SIG-M5 treated with dmso at 0.1 percent for 504 hours (cell line): ENCODE measurements at regions not wholly inside any gene's neighbourhood (a gene's known extent, or its start where the extent isn't known, plus 50 kb on each side); places are given as distances from the start of the nearest gene placed in this dataset.
"Not testable (repeated sequence)": the region's sequence is repeated elsewhere in the genome, so short reads cannot be mapped to it uniquely, and the experiment has no call there.

Experiments
- DNase-seq: peaks from one replicate; lab custom pipeline; 2025; ENCODE audit not compliant: unreplicated experiment; lab: John Stamatoyannopoulos, UW

DNA sequence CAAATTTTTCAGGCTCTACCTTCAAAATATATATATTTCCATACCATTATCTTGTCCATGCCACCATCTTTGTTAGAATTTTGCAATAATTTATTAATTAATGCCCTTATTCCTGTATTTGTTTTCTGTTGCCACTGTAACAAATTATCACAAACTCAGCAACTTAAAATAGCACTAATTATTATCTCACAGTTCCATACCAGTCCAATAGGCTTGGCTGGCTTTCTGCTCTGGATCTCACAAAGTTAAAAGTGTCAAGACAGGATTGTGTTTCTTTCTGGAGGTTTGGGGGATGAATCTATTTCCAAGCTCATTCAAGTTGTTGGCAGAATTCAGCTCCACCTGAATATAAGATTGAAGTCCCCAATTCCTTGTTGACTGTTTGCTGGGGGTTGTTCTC, 58.6 kb upstream of the SLC38A4 start:
- DNase-seq, result no peak

DNA sequence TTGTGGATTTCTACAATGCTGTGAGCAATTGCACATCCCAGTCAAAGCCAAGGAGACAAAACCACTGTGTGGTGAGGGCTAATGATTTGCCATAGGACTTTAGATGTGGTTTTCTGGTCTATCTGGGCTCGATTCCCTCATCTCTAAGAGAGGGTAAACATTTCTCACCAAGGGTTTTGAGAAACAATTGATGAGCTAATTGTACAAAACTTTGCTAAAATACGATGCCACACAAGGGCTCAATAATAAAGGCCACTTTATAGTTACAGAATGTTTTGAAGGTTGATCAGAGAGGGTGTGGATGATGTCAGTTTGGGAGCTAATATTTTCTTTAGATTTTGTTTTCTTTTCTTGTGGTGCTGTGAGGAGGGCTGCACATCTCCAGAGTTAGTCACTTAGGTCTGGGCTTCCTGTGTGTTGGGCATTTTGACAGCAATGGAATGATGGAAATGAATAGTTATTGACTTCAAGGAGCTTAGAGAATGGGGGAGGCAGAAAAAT, 60.8 kb upstream of the SLC38A4 start:
- no peak for DNase-seq

- no peak for DNase-seq
Measured at GRCh38 chr12:46887870-46888269, 62.1 kb upstream of the SLC38A4 start.

DNA sequence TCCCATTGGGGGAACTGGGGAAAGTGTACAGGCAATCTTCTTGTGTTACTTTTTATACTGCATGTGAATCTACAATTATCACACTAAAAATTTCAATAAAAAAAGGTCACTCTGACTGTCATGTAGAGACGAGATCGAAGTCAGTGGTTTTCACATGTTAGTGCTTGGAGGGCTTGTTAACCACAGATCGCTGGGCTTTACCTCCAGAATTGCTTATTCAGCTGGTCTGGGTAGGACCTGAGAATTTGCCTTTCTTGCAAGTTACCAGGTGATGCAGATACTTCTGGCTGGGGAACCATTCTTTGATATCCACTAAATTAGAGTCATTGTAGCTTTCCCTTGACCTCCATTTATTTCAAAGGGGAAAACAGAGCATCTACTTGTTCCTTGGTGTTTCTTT, 62.8 kb upstream of the SLC38A4 start:
- DNase-seq, result no peak

DNA sequence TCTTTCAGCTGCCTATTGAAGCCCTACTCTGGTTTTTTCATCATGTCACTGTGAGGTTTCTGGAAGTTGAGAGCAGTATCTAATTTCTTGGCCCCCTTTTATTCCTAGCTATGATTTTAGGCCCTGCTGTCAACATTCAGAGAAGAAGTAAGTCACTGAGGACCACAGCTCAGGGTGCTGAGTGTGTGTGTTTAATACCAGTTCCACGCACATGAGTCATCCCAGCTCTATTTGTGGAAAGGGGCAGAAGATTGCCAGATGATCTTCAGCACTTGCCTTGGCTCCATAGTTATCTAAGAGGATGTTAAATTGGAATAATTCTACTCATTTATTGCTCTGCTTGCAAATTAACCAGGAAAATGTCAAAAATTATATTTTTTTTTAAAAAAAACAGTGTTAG, 65.5 kb upstream of the SLC38A4 start:
- no peak for DNase-seq

- no peak for DNase-seq
Measured at GRCh38 chr12:46892034-46892705, 66.4 kb upstream of the SLC38A4 start.

DNA sequence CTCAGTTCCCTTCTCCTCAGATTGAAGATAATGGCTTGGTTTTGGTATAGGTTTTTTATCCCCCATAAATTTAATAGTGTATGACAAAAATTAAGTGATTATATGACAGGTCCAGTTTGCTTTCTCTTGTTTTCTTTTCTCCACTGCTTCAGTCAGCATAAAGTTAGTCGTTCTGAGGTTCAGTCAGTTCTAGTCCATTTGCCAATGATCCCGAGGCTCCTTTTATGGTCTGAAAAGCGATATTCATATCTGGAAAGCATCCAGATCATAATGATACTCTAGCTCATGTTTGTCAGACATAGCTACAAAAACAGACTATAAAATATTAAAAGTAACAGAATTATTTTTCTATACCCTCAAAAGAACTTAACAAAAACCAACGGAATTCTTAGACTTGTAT, 67.1 kb upstream of the SLC38A4 start:
- no peak for DNase-seq

GRCh38 chr12:46893434-46893833, 67.6 kb upstream of the SLC38A4 start:
- DNase-seq, result no peak

- no peak for DNase-seq
Measured at GRCh38 chr12:46895726-46896125, 69.9 kb upstream of the SLC38A4 start.

- DNase-seq, result no peak
Measured at GRCh38 chr12:46896680-46897079, 70.9 kb upstream of the SLC38A4 start.

GRCh38 chr12:46898152-46898931, 72.5 kb upstream of the SLC38A4 start:
- no peak for DNase-seq

GRCh38 chr12:46898989-46899388, 73.2 kb upstream of the SLC38A4 start:
- no peak for DNase-seq

- DNase-seq, result no peak
Measured at GRCh38 chr12:46900734-46901463, 75.1 kb upstream of the SLC38A4 start.

DNA sequence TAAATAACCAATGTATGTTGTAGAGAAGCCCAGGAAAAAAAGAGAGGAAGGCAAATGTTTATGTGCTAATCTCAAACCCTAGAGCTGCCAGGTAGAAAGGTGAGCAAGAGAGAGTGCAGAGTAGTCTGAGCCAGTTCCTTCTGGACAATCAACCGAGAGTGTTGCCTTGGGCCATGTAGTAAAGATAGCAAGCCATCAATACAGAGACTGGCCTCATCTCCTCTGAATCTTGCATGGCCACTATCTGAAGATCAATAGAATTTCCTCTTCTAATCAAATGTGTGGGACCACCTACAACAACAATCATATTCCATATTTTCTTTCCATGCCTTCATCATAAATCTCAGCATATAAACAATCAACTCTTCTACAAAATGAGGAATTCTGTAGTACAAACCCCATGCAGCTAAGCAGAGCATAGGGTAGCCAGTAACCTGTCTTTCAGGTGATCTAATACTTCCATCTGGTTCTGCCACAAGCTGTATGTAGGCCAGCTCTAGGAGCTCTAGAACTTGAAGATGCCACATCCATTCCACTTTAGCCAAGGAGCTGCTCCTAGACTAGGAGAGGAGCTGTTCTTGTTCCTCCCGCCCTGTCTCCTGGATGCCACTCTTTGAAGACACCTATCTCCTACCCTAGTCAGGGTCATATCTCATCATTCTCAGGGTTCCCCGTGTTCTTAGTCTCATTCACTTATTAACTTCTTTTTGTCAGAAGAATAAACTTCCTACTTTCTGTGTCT, 75.8 kb upstream of the SLC38A4 start:
- no peak for DNase-seq

DNA sequence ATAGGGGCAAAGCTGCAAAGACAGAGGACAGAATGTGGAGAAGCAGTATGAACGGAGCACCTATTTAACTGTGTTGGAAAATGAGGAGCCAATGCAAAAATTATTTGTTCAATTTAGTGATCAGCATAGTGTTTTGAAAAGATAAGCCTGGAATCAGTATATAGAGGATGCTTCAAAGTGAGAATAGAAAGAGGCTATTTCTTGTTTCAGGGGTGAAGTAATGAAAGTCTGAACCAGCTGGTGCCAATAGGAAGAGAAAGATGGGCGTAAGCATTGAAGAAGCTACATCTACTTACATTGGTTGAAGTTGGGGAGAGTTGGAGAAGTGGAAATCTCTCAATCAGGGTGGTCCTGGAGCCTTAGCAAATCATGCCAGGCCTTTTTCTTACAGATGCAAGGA, 77.3 kb upstream of the SLC38A4 start:
- no peak for DNase-seq

DNA sequence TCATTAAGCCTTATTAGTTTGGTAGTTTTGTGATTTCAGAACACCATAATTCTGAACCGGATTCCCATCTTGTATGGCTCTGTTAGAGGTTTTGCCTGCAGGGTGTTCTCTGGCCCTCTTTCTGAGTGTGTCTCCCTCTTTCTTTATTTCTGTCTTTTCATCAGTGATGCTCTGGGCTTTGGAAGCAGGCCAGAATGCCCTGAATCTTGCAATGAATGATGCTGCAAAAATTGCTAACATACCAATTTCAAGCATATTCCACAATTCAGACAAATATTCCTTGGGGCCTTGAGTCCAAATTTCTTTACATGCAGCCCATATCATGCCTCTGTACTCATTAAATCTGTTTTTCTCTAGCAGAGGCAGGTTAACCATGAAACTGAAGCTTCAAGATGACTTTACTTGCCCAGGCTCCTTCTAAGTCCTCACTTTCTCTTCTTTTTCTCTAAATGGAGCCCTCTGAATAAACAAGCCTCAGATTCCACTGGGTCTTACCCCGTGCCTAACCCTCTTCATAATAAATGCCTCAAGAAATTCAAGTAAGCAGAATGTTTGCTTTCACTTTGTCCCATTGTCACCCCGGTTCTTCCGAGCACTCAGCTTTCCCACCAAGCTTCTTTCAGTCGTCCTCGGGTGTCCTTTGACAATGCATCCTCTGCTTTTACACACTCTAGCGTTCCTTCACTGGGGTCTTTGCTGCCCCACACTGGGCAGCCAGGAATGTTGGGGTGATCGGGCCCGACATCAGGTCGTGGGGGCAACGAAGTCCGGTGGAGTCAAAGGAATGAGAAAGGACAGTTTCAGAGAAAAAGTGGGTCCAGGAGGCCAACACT, 78.8 kb upstream of the SLC38A4 start:
- no peak for DNase-seq

GRCh38 chr12:46905239-46905627, 79.4 kb upstream of the SLC38A4 start:
- not testable (repeated sequence) for DNase-seq

DNA sequence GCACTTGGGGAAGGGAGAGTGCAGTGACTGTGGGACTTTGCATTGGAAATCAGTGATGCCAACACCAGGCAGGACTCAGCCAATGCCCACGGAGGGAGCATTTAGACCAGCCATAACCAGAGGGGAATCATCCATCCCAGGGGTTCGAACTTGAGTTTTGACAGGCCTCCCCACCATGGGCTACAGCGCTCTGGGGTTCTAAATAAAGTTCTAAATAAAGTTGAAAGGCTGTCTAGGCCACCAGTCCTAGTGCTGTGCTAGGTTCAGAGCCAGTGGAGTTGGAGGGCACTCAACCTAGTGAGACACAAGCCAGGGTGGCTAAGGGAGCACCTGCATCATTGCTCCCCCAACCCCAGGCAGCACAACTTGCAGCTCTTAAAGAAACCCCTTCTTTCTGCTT, 82.0 kb upstream of the SLC38A4 start:
- no peak for DNase-seq

GRCh38 chr12:46908236-46908935, 82.6 kb upstream of the SLC38A4 start:
- no peak for DNase-seq
